ENCODE measurements at regions not wholly inside any gene's neighbourhood (a gene's known extent, or its start where the extent isn't known, plus 50 kb on each side); places are given as distances from the start of the nearest gene placed in this dataset.
"Not testable (repeated sequence)": the region's sequence is repeated elsewhere in the genome, so short reads cannot be mapped to it uniquely, and the experiment has no call there.

DNA sequence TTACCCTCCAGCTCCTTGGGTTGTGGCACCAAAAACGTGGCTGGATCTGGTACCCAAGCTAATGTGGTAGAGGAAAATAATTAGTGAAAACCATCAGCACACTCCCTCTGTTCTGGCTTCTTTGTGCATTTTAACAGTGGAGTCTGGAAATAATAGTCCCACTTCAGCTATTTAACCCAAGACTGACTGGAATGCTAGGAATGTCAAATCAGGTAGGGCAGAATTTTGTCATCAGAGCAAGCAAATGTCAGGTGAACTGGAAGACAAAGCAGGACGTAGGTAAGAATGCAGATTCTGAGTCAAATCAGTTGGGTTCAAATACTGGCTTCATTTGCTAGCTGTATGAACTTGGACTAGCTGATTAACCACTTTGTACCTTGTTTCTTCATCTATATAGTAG, 144.0 kb upstream of the SPATA31A3 start:
- WGBS, 2 donors = no CpG with 5 or more reads among the region's 2 CpGs
- H3K9me3 ChIP-seq; H3K27ac ChIP-seq; H3K27me3 ChIP-seq; intact Hi-C loops (cut with DNase I); DNase-seq; H3K4me3 ChIP-seq; H3K36me3 ChIP-seq; H3K4me1 ChIP-seq: not testable (repeated sequence)

DNA sequence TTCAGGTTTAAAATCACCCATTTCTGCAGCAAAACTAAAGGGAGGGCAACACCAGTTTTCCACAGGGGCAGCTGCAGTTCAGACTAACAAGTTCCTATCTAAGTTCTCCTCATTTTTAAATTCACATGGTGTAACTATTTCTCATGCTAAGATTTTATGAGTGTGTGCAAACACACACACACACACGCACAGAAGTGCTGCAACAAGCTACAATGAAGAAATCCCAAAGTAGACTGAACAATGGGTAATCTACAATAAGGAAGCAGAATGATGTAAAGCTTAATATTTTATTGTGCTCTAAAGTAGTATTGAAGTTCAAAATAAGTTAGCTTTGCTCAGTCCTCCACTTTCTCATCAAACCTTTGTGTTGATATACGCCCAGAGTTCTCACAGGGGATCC, 140.8 kb upstream of the SPATA31A3 start:
- H3K9me3 ChIP-seq; intact Hi-C loops (cut with DNase I); DNase-seq; H3K4me3 ChIP-seq; H3K36me3 ChIP-seq; H3K4me1 ChIP-seq; H3K27me3 ChIP-seq; H3K27ac ChIP-seq: not testable (repeated sequence)
- WGBS, 2 donors = 22 to 71% methylated on average over 1 of the region's 2 CpGs

DNA sequence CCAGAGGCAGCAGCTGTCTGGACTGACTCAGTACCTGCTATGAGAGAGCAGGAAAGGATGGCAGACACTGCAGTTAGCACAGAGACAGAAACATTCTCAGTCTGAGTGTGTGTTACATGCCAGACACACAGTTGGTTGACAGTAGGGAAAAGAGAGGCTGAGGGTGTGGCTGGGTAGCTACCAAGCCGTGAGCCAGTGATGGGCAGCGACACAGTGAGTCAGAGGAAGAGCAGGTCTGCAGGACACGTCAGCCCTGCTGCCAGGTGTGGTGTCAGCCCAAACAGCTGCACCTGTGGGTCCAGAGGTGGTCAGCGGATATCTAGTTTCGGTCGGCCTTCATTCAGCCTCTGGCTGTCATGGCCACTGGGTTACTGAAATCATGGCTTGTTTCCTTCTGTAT, 124.4 kb upstream of the SPATA31A3 start:
- no CpG with 5 or more reads among the region's 6 CpGs for WGBS, 2 donors
- H3K27me3 ChIP-seq; H3K4me3 ChIP-seq; H3K27ac ChIP-seq; H3K4me1 ChIP-seq; DNase-seq; intact Hi-C loops (cut with DNase I); H3K9me3 ChIP-seq; H3K36me3 ChIP-seq: not testable (repeated sequence)

DNA sequence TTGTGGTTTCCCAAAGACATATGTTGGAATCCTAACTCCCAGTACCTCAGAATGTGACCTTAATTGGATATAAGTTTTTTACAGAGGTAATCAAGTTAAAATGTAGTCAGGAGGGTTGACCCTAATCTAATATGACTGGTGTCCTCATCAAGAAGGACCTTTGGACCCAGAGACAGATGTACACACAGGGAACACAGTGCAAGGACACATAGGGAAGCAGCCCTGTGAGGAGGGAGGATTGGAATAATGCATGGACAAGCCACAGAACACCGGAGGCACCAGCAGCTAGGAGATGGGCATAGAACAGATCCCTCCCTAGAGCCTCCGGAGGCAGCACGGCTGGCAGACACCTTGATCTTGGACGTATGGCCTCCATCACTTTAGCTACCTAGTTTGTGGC, 119.8 kb upstream of the SPATA31A3 start:
- H3K27ac ChIP-seq; H3K9me3 ChIP-seq; intact Hi-C loops (cut with DNase I); H3K27me3 ChIP-seq; H3K36me3 ChIP-seq; H3K4me3 ChIP-seq; H3K4me1 ChIP-seq; DNase-seq: not testable (repeated sequence)
- WGBS, 2 donors = 64% methylated on average over 4 of the region's 4 CpGs; no CpG with 5 or more reads in 1 of the 2 donors

DNA sequence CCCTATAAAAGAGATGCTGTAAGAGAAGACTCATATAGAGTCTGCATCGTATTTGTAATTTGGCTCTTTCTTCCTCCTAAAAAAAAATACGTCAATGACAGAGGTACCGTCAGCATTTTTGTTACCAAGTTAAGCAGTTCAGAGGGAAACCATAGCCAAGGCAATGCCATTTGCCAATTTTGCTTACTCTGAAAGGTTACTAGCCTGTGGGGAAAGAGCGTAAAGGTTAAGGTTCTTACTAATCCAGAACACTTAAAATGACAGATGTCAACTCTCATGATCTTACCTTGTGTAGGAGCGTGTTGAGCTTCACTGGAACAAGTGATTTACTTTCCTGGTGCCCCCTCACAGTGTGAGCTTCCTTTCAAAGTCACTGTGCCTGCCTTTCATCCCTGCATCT, 119.4 kb upstream of the SPATA31A3 start:
- H3K4me1 ChIP-seq = not testable (repeated sequence)
- 89% methylated on average over 4 of the region's 5 CpGs for WGBS, 2 donors

DNA sequence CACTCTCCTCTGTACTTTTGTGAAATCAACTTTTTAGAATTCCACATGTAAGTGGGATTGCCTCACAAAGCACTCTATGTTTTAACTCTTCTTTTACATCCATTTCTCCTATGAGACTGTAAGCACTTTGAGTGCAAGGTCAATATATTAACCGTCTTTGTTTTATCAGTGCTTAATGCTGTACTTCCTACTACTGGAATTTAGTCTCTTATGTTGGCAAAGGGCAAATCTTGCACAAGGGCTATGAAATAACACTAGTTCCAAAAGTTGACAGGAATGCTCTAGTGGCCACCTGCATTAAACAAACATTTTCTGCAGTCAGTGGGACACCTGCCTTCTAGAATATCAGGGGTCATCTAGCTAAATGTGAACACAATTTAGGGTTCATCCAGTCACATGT, 117.5 kb upstream of the SPATA31A3 start:
- intact Hi-C loops (cut with DNase I); H3K27me3 ChIP-seq; H3K36me3 ChIP-seq; H3K4me3 ChIP-seq; H3K4me1 ChIP-seq; H3K27ac ChIP-seq; H3K9me3 ChIP-seq; DNase-seq: not testable (repeated sequence)
- 50 to 63% methylated on average over 1 of the region's 1 CpG for WGBS, 2 donors

More for the DNA sequence above, 119.4 kb upstream of the SPATA31A3 start:
- intact Hi-C loops (cut with DNase I); H3K27ac ChIP-seq; H3K4me3 ChIP-seq; DNase-seq; H3K27me3 ChIP-seq; H3K9me3 ChIP-seq; H3K36me3 ChIP-seq: not testable (repeated sequence)

DNA sequence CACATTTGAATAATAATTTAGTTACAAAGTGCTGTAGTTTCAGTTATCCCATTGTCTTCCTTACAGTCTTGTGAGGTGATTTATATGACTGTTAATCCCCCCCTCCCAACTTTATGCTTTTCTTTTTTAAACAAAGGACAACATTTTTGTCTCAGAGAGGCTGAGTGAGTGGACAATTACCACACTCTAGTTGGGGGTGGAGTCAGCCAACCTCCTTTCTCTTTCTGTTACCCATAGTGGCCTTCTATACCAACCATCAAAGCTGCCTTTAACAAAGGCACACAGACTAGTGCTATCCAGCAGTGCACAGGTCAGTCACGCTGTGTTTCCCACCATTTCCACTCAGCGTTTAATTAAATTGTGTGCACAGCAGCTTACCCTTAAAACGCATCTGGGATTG, 114.3 kb upstream of the SPATA31A3 start:
- H3K9me3 ChIP-seq; H3K27me3 ChIP-seq; intact Hi-C loops (cut with DNase I); H3K4me3 ChIP-seq; DNase-seq; H3K36me3 ChIP-seq; H3K27ac ChIP-seq; H3K4me1 ChIP-seq: not testable (repeated sequence)
- WGBS, 2 donors = 56 to 80% methylated on average over 3 of the region's 3 CpGs

DNA sequence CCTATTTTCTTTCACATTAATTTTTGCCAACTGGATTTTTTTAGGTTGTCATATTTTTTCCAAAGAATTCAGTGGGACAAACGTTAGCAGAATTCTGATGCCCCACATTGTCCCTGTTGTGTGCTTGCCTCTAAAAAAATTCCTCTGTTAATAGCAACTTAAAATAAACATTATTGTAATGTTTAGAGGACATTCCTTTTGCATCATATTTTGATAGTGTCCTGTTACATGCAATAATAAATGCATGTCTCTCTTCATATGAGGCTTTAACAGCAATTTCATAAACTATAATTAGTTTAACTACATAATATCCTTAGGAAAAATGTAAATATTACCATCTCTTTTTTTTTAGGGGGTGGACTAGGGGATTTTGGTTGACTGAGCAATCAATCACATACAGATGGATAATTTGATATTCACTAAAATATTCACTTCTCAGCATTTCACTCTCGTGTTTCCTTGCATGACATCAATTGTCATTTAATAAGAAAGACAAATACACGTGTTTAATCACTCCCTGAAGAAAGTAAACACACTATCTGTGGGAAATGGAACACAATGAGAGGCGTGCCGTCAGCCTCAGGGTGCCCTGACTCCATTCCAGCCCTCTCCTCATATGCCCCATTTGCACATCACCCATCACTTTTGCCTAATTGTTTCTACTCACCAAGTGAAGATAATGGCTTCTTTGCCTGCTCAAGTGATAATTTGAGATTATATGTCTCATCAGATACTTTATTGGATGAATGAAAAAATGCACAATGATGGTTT, 110.3 kb upstream of the SPATA31A3 start:
- WGBS, 2 donors = 35 to 64% methylated on average over 2 to 3 of the region's 5 CpGs
- H3K27me3 ChIP-seq; H3K9me3 ChIP-seq; intact Hi-C loops (cut with DNase I); H3K27ac ChIP-seq; H3K4me3 ChIP-seq; H3K36me3 ChIP-seq; DNase-seq; H3K4me1 ChIP-seq: not testable (repeated sequence)

DNA sequence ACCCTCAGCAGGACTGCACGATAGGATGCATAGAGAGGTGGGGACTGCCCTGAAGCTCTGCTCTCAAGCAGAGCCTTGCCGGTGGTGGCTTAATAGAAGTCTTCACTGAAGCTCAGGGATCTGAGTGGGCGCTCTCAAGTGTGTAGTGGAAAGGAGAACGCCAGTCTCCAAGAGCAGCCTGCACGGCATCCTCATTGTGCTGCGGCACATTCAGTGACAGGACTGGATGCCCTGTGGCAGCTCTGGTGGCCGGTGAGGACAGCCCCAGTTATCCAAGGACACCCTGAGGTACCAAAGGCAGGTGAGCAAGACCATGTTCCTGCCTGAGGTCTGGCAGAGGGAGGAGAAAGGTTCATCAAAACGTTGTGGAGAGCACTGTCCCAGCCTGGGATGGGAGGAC, 98.8 kb upstream of the SPATA31A3 start:
- H3K4me1 ChIP-seq; H3K4me3 ChIP-seq; intact Hi-C loops (cut with DNase I); H3K27me3 ChIP-seq; H3K9me3 ChIP-seq; DNase-seq; H3K36me3 ChIP-seq; H3K27ac ChIP-seq: not testable (repeated sequence)
- 80 to 81% methylated on average over 8 of the region's 8 CpGs for WGBS, 2 donors

DNA sequence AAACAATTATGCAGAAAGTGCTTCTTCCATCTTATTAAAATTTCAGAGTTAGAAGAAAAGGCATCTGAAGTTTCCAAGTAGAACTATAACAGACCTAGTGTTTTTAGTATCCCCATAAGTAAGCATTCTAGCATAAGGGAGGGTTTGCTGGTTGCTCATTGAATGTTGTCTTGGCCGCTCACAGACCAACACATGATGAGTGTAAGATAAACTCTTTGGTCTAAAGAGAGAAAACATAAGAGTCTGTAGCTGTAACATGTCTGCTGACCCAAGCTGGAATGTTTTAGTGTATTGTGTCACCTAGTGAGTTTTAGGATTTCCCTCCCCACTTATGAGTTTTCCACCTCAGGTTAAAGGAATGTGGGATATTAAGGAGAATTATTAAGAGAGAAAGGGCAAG, 94.5 kb upstream of the SPATA31A3 start:
- H3K36me3 ChIP-seq; DNase-seq; H3K27ac ChIP-seq; H3K9me3 ChIP-seq; intact Hi-C loops (cut with DNase I); H3K4me3 ChIP-seq; H3K27me3 ChIP-seq; H3K4me1 ChIP-seq: not testable (repeated sequence)
- 85 to 94% methylated on average over 1 of the region's 1 CpG for WGBS, 2 donors

DNA sequence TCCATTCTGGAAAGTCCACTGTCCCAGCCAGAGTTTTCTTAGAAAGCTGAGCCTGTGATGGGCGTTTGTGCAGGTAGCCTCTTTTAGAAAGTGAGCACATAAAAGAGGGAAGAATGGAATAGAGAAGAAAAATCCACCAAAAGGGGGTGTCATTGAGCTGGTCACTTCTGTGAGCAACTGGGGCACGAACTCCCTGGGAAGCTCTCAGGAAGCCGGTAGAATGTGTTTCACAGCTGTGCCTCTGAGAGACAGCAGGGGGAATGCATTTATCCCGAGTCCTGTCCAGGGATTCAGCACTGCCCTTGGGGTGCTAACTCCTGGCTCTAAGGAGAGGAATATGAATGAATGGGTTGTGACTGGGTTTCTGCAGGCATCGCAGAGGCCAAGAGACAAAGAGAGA, 73.8 kb upstream of the SPATA31A3 start:
- DNase-seq; H3K27me3 ChIP-seq; H3K4me1 ChIP-seq; H3K9me3 ChIP-seq; H3K36me3 ChIP-seq; intact Hi-C loops (cut with DNase I); H3K27ac ChIP-seq; H3K4me3 ChIP-seq: not testable (repeated sequence)
- 45 to 51% methylated on average over 5 of the region's 5 CpGs for WGBS, 2 donors

DNA sequence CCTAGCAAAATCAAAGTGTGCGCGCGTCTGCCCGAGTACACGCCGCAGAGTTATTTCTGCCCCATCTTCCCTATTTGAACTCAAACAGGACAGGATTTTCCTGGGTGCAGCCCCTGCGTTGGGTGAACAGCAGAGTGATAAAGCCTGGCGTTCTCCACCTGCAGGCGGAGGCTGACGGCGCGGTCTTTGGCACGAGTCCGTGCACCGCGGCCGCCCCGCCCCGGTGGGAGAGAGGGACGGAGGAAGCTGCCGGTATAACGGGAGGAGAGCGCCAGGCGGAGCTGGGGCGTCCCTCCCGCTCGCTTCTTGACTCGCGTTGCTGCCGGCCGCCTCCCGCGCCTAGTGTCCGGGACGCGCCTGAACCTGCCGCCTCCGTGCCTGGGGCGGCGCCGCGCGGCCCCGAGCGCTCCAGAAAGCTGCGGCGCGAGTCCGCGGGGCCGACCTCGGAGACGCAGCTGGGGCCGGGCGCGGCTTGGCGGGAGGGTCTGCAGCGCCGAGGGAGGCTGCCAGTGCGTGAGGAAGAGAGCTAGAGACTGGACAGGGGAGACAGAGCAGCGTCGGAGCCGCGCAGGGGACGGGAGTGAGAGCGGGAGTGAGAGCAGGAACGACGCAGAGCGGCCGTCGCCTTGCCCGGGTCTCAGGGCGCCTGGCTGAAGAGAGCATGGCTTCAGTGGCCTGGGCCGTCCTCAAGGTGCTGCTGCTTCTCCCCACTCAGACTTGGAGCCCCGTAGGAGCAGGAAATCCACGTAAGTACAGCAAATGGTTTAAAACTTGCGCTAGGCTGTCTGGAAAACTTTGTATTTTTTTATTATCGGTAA, 66.8 kb upstream of the SPATA31A3 start:
- H3K9me3 ChIP-seq; H3K36me3 ChIP-seq; H3K4me1 ChIP-seq; intact Hi-C loops (cut with DNase I); H3K27me3 ChIP-seq: not testable (repeated sequence)
- Histone ChIP-seq H3K4me3 (peak overlapping the region; percentile 28 to 46 (median 39)), H3K27ac (peak overlapping the region; percentile 57 to 65 (median 62))
- WGBS, 2 donors = 1% methylated on average over 53 to 55 of the region's 78 CpGs
- DNase-seq = peak; percentile 71
